Neuronal stem cell (in vitro differentiated cells): ENCODE measurements at regions not wholly inside any gene's neighbourhood (a gene's known extent, or its start where the extent isn't known, plus 50 kb on each side); places are given as distances from the start of the nearest gene placed in this dataset.
"Not testable (repeated sequence)": the region's sequence is repeated elsewhere in the genome, so short reads cannot be mapped to it uniquely, and the experiment has no call there.

Experiments
- DNase-seq: peaks from one replicate; pipeline ENCODE4 v3.0.0-alpha.2; 2013; ENCODE audit warnings: low spot score
- H2AFZ ChIP-seq: one replicate; pipeline ENCODE4 v1.6.1; 2013; ENCODE audit warnings: mild to moderate bottlenecking, low read length, inconsistent platforms
- H2AK5ac ChIP-seq: 2 replicates; pipeline ENCODE4 v1.6.1; 2013; ENCODE audit warnings: low read depth, mild to moderate bottlenecking, inconsistent platforms, low read length, moderate library complexity, mixed read lengths
- H2BK120ac ChIP-seq: 2 replicates; pipeline ENCODE4 v1.6.1; 2013; ENCODE audit warnings: low read depth, mild to moderate bottlenecking, inconsistent platforms, low read length, moderate library complexity, mixed read lengths
- H2BK12ac ChIP-seq: one replicate; pipeline ENCODE4 v1.6.1; 2013; ENCODE audit warnings: low read length, inconsistent platforms
- H2BK15ac ChIP-seq: 2 replicates; pipeline ENCODE4 v1.6.1; 2013; ENCODE audit warnings: mild to moderate bottlenecking, low read length, inconsistent platforms, mixed read lengths
- H2BK5ac ChIP-seq: one replicate; pipeline ENCODE4 v1.6.1; 2013; ENCODE audit warnings: inconsistent platforms, mild to moderate bottlenecking, low read length, moderate library complexity
- H3K14ac ChIP-seq: one replicate; pipeline ENCODE4 v1.6.1; 2013; ENCODE audit warnings: low read length, inconsistent platforms
- H3K18ac ChIP-seq: 2 replicates; pipeline ENCODE4 v1.6.1; 2013; ENCODE audit warnings: low read length, inconsistent platforms
- H3K23ac ChIP-seq: 2 replicates; pipeline ENCODE4 v1.6.1; 2013; ENCODE audit warnings: low read depth, mild to moderate bottlenecking, mixed read lengths, low read length, inconsistent platforms; ENCODE audit not compliant: poor library complexity
- H3K27ac ChIP-seq: replicated peaks from 3 replicates; pipeline ENCODE4 v1.5.1; 2013; ENCODE audit warnings: low read length, inconsistent platforms
- H3K27me3 ChIP-seq, 3 experiments: 2 replicates each; pipeline ENCODE4 v1.6.1; 2013; ENCODE audit warnings: low read length in 3 of 3, mild to moderate bottlenecking in 2 of 3, inconsistent platforms in 1 of 3, low read depth in 1 of 3, mixed read lengths in 1 of 3, moderate library complexity in 1 of 3; ENCODE audit not compliant: control insufficient read depth in 3 of 3, insufficient read depth in 3 of 3
- H3K36me3 ChIP-seq, 2 donors: replicated peaks in 1 of 2; 2 replicates each; pipeline ENCODE4 v1.6.1; 2013; ENCODE audit warnings: low read length in 2 of 2; ENCODE audit not compliant: control insufficient read depth in 2 of 2, insufficient read depth in 2 of 2
- H3K4ac ChIP-seq: 2 replicates; pipeline ENCODE4 v1.6.1; 2013; ENCODE audit warnings: inconsistent platforms, mild to moderate bottlenecking, low read length, moderate library complexity
- H3K4me1 ChIP-seq, 2 donors: 1 replicate in 1 of 2; 2 replicates in 1 of 2; pipeline ENCODE4 v1.6.1; 2013; ENCODE audit warnings: low read length in 2 of 2, low read depth in 1 of 2; ENCODE audit not compliant: control insufficient read depth in 2 of 2, insufficient read depth in 1 of 2
- H3K4me2 ChIP-seq: one replicate; pipeline ENCODE4 v1.6.1; 2013; ENCODE audit warnings: mild to moderate bottlenecking, low read length, inconsistent platforms; ENCODE audit not compliant: insufficient read depth, poor library complexity, severe bottlenecking
- H3K4me3 ChIP-seq, 2 donors: 2 replicates each; pipeline ENCODE4 v1.5.1; 2013; ENCODE audit warnings: low read length in 2 of 2, mild to moderate bottlenecking in 2 of 2, inconsistent platforms in 1 of 2, moderate library complexity in 1 of 2
- H3K79me1 ChIP-seq: one replicate; pipeline ENCODE4 v1.6.1; 2013; ENCODE audit warnings: low read depth, mild to moderate bottlenecking, inconsistent platforms, low read length, moderate library complexity
- H3K9ac ChIP-seq: one replicate; pipeline ENCODE4 v1.6.1; 2013; ENCODE audit warnings: mild to moderate bottlenecking, low read depth, low read length, inconsistent platforms; ENCODE audit not compliant: poor library complexity
- H3K9me3 ChIP-seq, 2 donors: replicated peaks in 1 of 2; 2 replicates each; pipeline versions ENCODE3 to v1.6.1; 2013; ENCODE audit warnings: low read length in 2 of 2, mild to moderate bottlenecking in 2 of 2, inconsistent platforms in 1 of 2, low read depth in 1 of 2, mixed read lengths in 1 of 2, moderate library complexity in 1 of 2; ENCODE audit not compliant: control insufficient read depth in 2 of 2, insufficient read depth in 1 of 2
- H4K8ac ChIP-seq: one replicate; pipeline ENCODE4 v1.6.1; 2013; ENCODE audit warnings: low read depth, mild to moderate bottlenecking, inconsistent platforms, low read length, moderate library complexity
- H4K91ac ChIP-seq: one replicate; pipeline ENCODE4 v1.6.1; 2013; ENCODE audit warnings: low read length, low read depth, mild to moderate bottlenecking, inconsistent platforms; ENCODE audit not compliant: poor library complexity
- WGBS, 2 donors: extraction: QIAGEN DNeasy Blood & Tissue Kit; methylation state at CpG; one replicate each; pipeline ENCODE4 v1.1.7; 2013; ENCODE audit warnings: missing lambda C conversion rate in 2 of 2, mixed read lengths in 1 of 2; ENCODE audit not compliant: insufficient read length in 2 of 2, insufficient replicate concordance in 1 of 2; ENCODE audit errors: extremely low coverage in 2 of 2; 5-methylcytosine and 5-hydroxymethylcytosine counted together

GRCh38 chr7:112942981-112943380 is 143.6 kb downstream of the GPR85 start:
- Histone ChIP-seq H3K79me1 (peaks cover 3% of the 10 kb centered on the region), H3K9me3 (no peaks in the 10 kb centered on the region), H2BK12ac (no peak overlapping the region), H3K9ac (no peak overlapping the region), H3K4ac (no peak overlapping the region), H2AFZ (no peak overlapping the region), H4K91ac (no peak overlapping the region), H3K27me3 (no peaks in the 10 kb centered on the region), H3K14ac (no peak overlapping the region), H3K23ac (no peak overlapping the region), H3K18ac (no peak overlapping the region), H3K27ac (no peak overlapping the region), H2BK15ac (no peak overlapping the region), H3K4me2 (no peak overlapping the region), H4K8ac (no peak overlapping the region), H3K4me3 (no peak overlapping the region), H2BK120ac (no peak overlapping the region), H3K4me1 (peaks cover 0 to 3% of the 10 kb centered on the region in 2 donors), H3K36me3 (no peaks in the 10 kb centered on the region), H2AK5ac (no peak overlapping the region), H2BK5ac (no peak overlapping the region)
- no peak for DNase-seq
- WGBS, 2 donors, result no CpG with 5 or more reads among the region's 1 CpG

- H3K18ac ChIP-seq, H3K4me2 ChIP-seq, H2BK15ac ChIP-seq, H2AFZ ChIP-seq, H3K36me3 ChIP-seq, H2AK5ac ChIP-seq, H2BK12ac ChIP-seq, H3K4me3 ChIP-seq, H3K4ac ChIP-seq, H4K91ac ChIP-seq, H3K23ac ChIP-seq, H3K27me3 ChIP-seq, H3K27ac ChIP-seq, H3K14ac ChIP-seq, H4K8ac ChIP-seq, DNase-seq, H3K79me1 ChIP-seq, H2BK5ac ChIP-seq, H3K9ac ChIP-seq, H3K9me3 ChIP-seq, H2BK120ac ChIP-seq, H3K4me1 ChIP-seq: not testable (repeated sequence)
- WGBS, 2 donors, result no CpG with 5 or more reads among the region's 6 CpGs
Observed at GRCh38 chr7:112942125-112942524, 144.5 kb downstream of the GPR85 start.

- peak overlapping the region; percentile 53 for H3K4me2 ChIP-seq
- no CpG with 5 or more reads among the region's 8 CpGs for WGBS, 2 donors
- H2AFZ ChIP-seq, result peak overlapping the region; percentile 95
- peak overlapping the region; percentile 65 for H3K27ac ChIP-seq
- no peak for DNase-seq
- H3K4ac ChIP-seq, result no peak overlapping the region
- H3K79me1 ChIP-seq, result peaks cover 3% of the 10 kb centered on the region
- H2BK12ac ChIP-seq, result no peak overlapping the region
- H3K18ac ChIP-seq, result peak overlapping the region; percentile 58
- no peak overlapping the region for H4K8ac ChIP-seq
- H3K4me3 ChIP-seq, result peak overlapping the region; percentile 71 to 88
- no peak overlapping the region for H2BK120ac ChIP-seq
- H4K91ac ChIP-seq, result no peak overlapping the region
- no peak overlapping the region for H2AK5ac ChIP-seq
- H3K23ac ChIP-seq, result no peak overlapping the region
- no peak overlapping the region for H2BK5ac ChIP-seq
- no peak overlapping the region for H2BK15ac ChIP-seq
- H3K27me3 ChIP-seq, result no peaks in the 10 kb centered on the region
- peaks cover 2 to 8% of the 10 kb centered on the region in 2 donors for H3K36me3 ChIP-seq
- no peaks in the 10 kb centered on the region for H3K9me3 ChIP-seq
- H3K4me1 ChIP-seq, result peaks cover 2 to 8% of the 10 kb centered on the region in 2 donors
- H3K14ac ChIP-seq, result no peak overlapping the region
- peak overlapping the region; percentile 81 for H3K9ac ChIP-seq
Observed at GRCh38 chr7:112940314-112940732, 146.3 kb downstream of the GPR85 start.

- WGBS, 2 donors, result no CpG with 5 or more reads among the region's 55 CpGs
- peak overlapping the region; percentile 96 for H3K18ac ChIP-seq
Observed at GRCh38 chr7:112939574-112940313, 146.9 kb downstream of the GPR85 start.

More at GRCh38 chr7:112939574-112940313, 146.9 kb downstream of the GPR85 start:
- peak; percentile 99 for DNase-seq
- Histone ChIP-seq H3K36me3 (peaks cover 2 to 13% of the 10 kb centered on the region in 2 donors), H2BK5ac (no peak overlapping the region), H2BK120ac (no peak overlapping the region), H2BK15ac (no peak overlapping the region), H3K14ac (no peak overlapping the region), H2BK12ac (no peak overlapping the region), H3K4ac (no peak overlapping the region), H3K9me3 (no peaks in the 10 kb centered on the region), H3K9ac (peak overlapping the region; percentile 96), H2AFZ (peak overlapping the region; percentile 95), H3K27me3 (no peaks in the 10 kb centered on the region), H3K23ac (peak overlapping the region; percentile 89), H3K79me1 (peaks cover 3% of the 10 kb centered on the region), H4K8ac (no peak overlapping the region), H3K4me2 (peak overlapping the region; percentile 66), H2AK5ac (no peak overlapping the region), H4K91ac (no peak overlapping the region), H3K27ac (peak overlapping the region; percentile 82), H3K4me1 (peaks cover 2 to 8% of the 10 kb centered on the region in 2 donors), H3K4me3 (peak overlapping the region; percentile 71 to 92)
